ENCODE measurements at regions not wholly inside any gene's neighbourhood (a gene's known extent, or its start where the extent isn't known, plus 50 kb on each side); places are given as distances from the start of the nearest gene placed in this dataset.

DNA sequence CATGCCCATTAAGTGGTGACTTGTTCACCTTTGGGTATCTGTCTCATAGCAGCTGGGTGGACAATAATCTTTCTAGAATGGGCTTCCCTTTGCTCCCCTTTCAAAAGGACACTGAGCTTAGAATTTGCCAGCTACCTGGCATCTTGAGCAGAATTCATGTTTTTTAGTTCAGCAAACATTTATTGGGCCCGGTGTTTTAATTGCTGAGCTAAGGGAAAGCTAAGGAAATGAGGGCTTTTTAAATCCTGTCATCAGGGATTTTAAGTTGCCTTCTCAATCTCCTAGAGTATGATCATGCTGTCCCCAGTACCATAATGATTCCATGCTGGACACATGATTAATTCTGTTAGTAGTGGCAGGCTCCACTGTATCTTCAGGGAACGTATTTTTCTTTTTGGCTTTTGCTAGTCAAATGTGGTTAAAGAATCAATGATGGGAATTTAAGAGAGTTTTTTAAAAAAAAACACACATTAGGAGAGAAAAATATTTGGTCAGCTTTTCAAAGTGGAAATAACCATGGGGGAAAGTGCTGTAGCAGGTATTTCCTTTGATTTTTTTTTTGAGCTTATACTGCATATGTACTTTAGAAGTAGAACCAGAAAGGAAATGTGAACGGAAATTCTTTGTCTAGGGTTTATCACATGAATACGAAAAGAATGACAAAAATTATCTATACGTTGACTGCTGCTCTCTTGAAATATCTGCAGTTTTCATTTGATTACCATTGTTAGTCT, 208.9 kb downstream of the CLCN4 start:
- Mint-ChIP-seq H3K9me3 (peaks cover 0 to 5% of the 10 kb centered on the region in 2 donors), H3K36me3 (no peaks in the 10 kb centered on the region), H3K4me1 (no peaks in the 10 kb centered on the region), H3K27me3 (peaks cover 0 to 4% of the 10 kb centered on the region in 2 donors), H3K4me3 (no peak overlapping the region), H3K27ac (no peak overlapping the region)
- DNase-seq (no peak), ATAC-seq (replicated peaks) (no peak)

- DNase-seq (no peak), ATAC-seq (replicated peaks) (no peak)
- no peak overlapping the region for H3K27ac Mint-ChIP-seq
- H3K4me3 Mint-ChIP-seq, result no peak overlapping the region
- H3K9me3 Mint-ChIP-seq, result peaks cover 0 to 5% of the 10 kb centered on the region in 2 donors
- peaks cover 0 to 4% of the 10 kb centered on the region in 2 donors for H3K27me3 Mint-ChIP-seq
- H3K36me3 Mint-ChIP-seq, result no peaks in the 10 kb centered on the region
- H3K4me1 Mint-ChIP-seq, result no peaks in the 10 kb centered on the region
Observed at GRCh38 chrX:10367406-10367805, 210.6 kb downstream of the CLCN4 start.

- Mint-ChIP-seq H3K27me3 (peaks cover 0 to 4% of the 10 kb centered on the region in 2 donors), H3K4me3 (no peak overlapping the region), H3K4me1 (no peaks in the 10 kb centered on the region), H3K36me3 (no peaks in the 10 kb centered on the region), H3K27ac (no peak overlapping the region), H3K9me3 (peaks cover 0 to 5% of the 10 kb centered on the region in 2 donors)
- ATAC-seq (replicated peaks), result no peak
- DNase-seq, result no peak
Observed at GRCh38 chrX:10370976-10371375, 214.2 kb downstream of the CLCN4 start.

GRCh38 chrX:10377427-10377826, 220.7 kb downstream of the CLCN4 start:
- Mint-ChIP-seq H3K27ac (no peak overlapping the region), H3K9me3 (peaks cover 0 to 2% of the 10 kb centered on the region in 2 donors), H3K27me3 (peaks cover 0 to 3% of the 10 kb centered on the region in 2 donors), H3K36me3 (peaks cover 0 to 2% of the 10 kb centered on the region in 2 donors), H3K4me1 (peaks cover 3 to 19% of the 10 kb centered on the region in 2 donors), H3K4me3 (no peak overlapping the region)
- no peak for DNase-seq
- no peak for ATAC-seq (replicated peaks)

- H3K36me3 Mint-ChIP-seq, result peaks cover 0 to 2% of the 10 kb centered on the region in 2 donors
- DNase-seq (peak; percentile 29), ATAC-seq (replicated peaks) (peak; percentile 88 to 92)
- H3K27me3 Mint-ChIP-seq, result peaks cover 0 to 9% of the 10 kb centered on the region in 2 donors
- H3K4me3 Mint-ChIP-seq, result peak overlapping the region in 1 of 2 donors; percentile 39
- H3K27ac Mint-ChIP-seq, result no peak overlapping the region
- H3K9me3 Mint-ChIP-seq, result peaks cover 2 to 4% of the 10 kb centered on the region in 2 donors
- peaks cover 8 to 19% of the 10 kb centered on the region in 2 donors for H3K4me1 Mint-ChIP-seq
Observed at GRCh38 chrX:10379878-10380277, 223.1 kb downstream of the CLCN4 start.

GRCh38 chrX:10380300-10380699, 223.5 kb downstream of the CLCN4 start:
- H3K27me3 Mint-ChIP-seq, result peaks cover 0 to 9% of the 10 kb centered on the region in 2 donors
- H3K27ac Mint-ChIP-seq, result peak overlapping the region; percentile 53
- peak overlapping the region in 1 of 2 donors; percentile 39 for H3K4me3 Mint-ChIP-seq
- no peak for DNase-seq
- peaks cover 8 to 19% of the 10 kb centered on the region in 2 donors for H3K4me1 Mint-ChIP-seq
- peaks cover 0 to 2% of the 10 kb centered on the region in 2 donors for H3K36me3 Mint-ChIP-seq
- H3K9me3 Mint-ChIP-seq, result peaks cover 2 to 4% of the 10 kb centered on the region in 2 donors
- ATAC-seq (replicated peaks), result peak; percentile 19 to 23

GRCh38 chrX:10381193-10381592, 224.4 kb downstream of the CLCN4 start:
- Mint-ChIP-seq H3K36me3 (peaks cover 0 to 2% of the 10 kb centered on the region in 2 donors), H3K27ac (no peak overlapping the region), H3K4me1 (peaks cover 8 to 19% of the 10 kb centered on the region in 2 donors), H3K27me3 (peaks cover 0 to 9% of the 10 kb centered on the region in 2 donors), H3K9me3 (peaks cover 2 to 4% of the 10 kb centered on the region in 2 donors), H3K4me3 (no peak overlapping the region)
- peak; percentile 12 to 20 for ATAC-seq (replicated peaks)
- no peak for DNase-seq

DNA sequence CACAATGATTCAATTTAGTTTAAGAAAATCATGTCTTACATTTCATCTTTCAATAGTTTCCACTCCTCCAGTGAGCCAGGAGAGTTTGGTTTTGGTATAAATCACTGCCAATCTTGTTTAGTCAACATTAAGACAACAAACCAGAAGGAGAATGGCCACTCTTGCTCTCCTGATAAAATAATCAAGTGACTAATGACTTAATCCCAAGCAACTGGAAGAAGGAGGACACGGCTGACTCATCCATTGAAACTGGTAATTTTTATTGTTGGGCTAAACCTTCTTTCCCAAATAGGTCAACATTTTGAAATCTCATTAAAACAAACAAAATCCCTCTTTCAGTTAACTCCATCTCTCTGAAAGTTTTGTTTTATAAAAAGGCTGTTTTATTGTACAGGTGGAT, 230.2 kb downstream of the CLCN4 start:
- Mint-ChIP-seq H3K27ac (no peak overlapping the region), H3K4me1 (peaks cover under 1 to 4% of the 10 kb centered on the region in 2 donors), H3K36me3 (no peaks in the 10 kb centered on the region), H3K4me3 (no peak overlapping the region), H3K27me3 (peaks cover 8 to 23% of the 10 kb centered on the region in 2 donors), H3K9me3 (peaks cover 0 to 7% of the 10 kb centered on the region in 2 donors)
- DNase-seq, result no peak
- ATAC-seq (replicated peaks), result no peak

DNA sequence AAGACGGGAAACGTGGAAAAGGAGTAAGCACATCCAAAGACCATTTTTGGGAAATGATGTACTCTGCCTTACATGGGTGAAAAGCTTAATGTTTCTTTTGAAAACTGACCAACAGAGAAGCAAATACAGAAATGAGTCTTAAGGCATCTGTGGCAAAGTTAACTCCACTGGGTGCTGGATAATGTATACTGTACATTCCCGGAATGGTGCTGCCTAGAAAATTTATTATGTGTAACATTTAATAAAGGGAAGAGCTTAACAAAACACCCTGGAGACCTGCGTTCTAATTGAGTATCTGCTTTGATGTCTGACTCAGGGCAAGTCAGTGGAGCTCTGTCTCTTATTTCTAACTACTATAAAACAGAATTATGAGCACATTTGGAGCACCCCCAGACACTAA, 230.2 kb downstream of the MID1 start:
- DNase-seq, result no peak
- Mint-ChIP-seq H3K9me3 (peaks cover 0 to 3% of the 10 kb centered on the region in 2 donors), H3K4me3 (no peak overlapping the region), H3K27ac (no peak overlapping the region), H3K27me3 (peaks cover 8 to 14% of the 10 kb centered on the region in 2 donors), H3K36me3 (no peaks in the 10 kb centered on the region), H3K4me1 (peaks cover 0 to 3% of the 10 kb centered on the region in 2 donors)
- ATAC-seq (replicated peaks), result no peak

DNA sequence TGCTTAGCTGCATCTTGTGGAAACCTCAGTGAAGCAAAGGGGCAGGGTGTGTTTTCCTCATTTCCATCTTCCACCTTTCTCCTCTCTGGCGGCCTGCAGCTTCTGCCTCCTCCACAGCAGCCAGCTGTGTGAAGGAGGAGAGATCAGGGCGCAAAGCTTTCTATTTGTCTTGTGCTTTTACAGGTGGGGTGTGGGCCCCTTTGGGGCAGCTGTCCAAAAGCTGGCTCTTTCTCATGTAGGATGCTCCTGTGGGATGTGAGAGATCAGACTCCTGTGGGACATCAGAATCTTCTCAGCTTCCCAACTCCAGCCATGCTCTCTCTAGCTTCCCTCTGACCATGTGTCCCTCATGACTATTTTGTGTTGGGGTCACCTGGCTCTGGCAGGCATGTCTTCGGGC, 227.1 kb downstream of the MID1 start:
- Mint-ChIP-seq H3K4me1 (peaks cover 8 to 23% of the 10 kb centered on the region in 2 donors), H3K27me3 (peaks cover 1 to 5% of the 10 kb centered on the region in 2 donors), H3K36me3 (no peaks in the 10 kb centered on the region)

GRCh38 chrX:10393899-10394298, 226.5 kb downstream of the MID1 start:
- Mint-ChIP-seq H3K27ac (no peak overlapping the region), H3K36me3 (no peaks in the 10 kb centered on the region), H3K27me3 (no peaks in the 10 kb centered on the region), H3K4me1 (peaks cover 8 to 23% of the 10 kb centered on the region in 2 donors), H3K9me3 (peaks cover 0 to 2% of the 10 kb centered on the region in 2 donors), H3K4me3 (no peak overlapping the region)
- DNase-seq (no peak), ATAC-seq (replicated peaks) (no peak)

More for the DNA sequence above, 227.1 kb downstream of the MID1 start:
- ATAC-seq (replicated peaks) (no peak), DNase-seq (no peak)
- Mint-ChIP-seq H3K27ac (no peak overlapping the region), H3K4me3 (no peak overlapping the region), H3K9me3 (peaks cover under 1 to 2% of the 10 kb centered on the region in 2 donors)

- ATAC-seq (replicated peaks) (no peak), DNase-seq (no peak)
- no peaks in the 10 kb centered on the region for H3K36me3 Mint-ChIP-seq
- peak overlapping the region in 1 of 2 donors; percentile 5 for H3K4me3 Mint-ChIP-seq
- peaks cover 0 to 2% of the 10 kb centered on the region in 2 donors for H3K9me3 Mint-ChIP-seq
- H3K4me1 Mint-ChIP-seq, result peaks cover 8 to 23% of the 10 kb centered on the region in 2 donors
- H3K27me3 Mint-ChIP-seq, result no peaks in the 10 kb centered on the region
- no peak overlapping the region for H3K27ac Mint-ChIP-seq
Observed at GRCh38 chrX:10395179-10395578, 225.2 kb downstream of the MID1 start.

Data from stimulated activated naive B cell treated with anti-CD40 and anti-IgM and Interleukin-4, amounts not matched to agents 10 μg/mL and 1 μg/mL and 100 μg/mL, for 72 hours (primary cell).